SK-N-SH (cell line): ENCODE measurements at regions not wholly inside any gene's neighbourhood (a gene's known extent, or its start where the extent isn't known, plus 50 kb on each side); places are given as distances from the start of the nearest gene placed in this dataset.

ENCODE experiments used
- CTCF ChIA-PET: fragments of 300-600, 350-600 bp; formaldehyde crosslinking; extraction: SDS; loops from one replicate; lab custom pipeline; 2021; lab: Yijun Ruan, JAX
- POLR2A ChIA-PET: fragments of 350-600 bp; sonication (Branson Sonifier 250); formaldehyde crosslinking; extraction: SDS; loops from one replicate; lab custom pipeline; 2020; ENCODE audit warnings: antibody characterized with exemption, inconsistent platforms; lab: Yijun Ruan, JAX
- DNase-seq: peaks from one replicate; pipeline ENCODE4 v3.0.0; 2012
- H2AFZ ChIP-seq: fragments of 200-600 bp; sonication (generic); 2 replicates; pipeline ENCODE4 v1.8.1; 2016; ENCODE audit warnings: antibody characterized with exemption, mild to moderate bottlenecking, low read depth
- H3F3A ChIP-seq: fragments of 200-600 bp; sonication (generic); replicated peaks from 2 replicates; pipeline ENCODE3; 2016; ENCODE audit warnings: antibody characterized with exemption, mild to moderate bottlenecking; ENCODE audit not compliant: insufficient read depth
- H3K27ac ChIP-seq, 2 experiments: fragments of 200-500 bp in 1 of 2; fragments of 200-600 bp in 1 of 2; sonication (Bioruptor generic) in 1 of 2; sonication (generic), shearing (Covaris generic) in 1 of 2; 2 replicates each; pipeline versions ENCODE4 v1.5.1 to v1.6.1; 2014 to 2016; ENCODE audit warnings: low read depth in 2 of 2, inconsistent platforms in 1 of 2, low read length in 1 of 2, mild to moderate bottlenecking in 1 of 2, mixed read lengths in 1 of 2
- H3K27me3 ChIP-seq: fragments of 200-600 bp; sonication (generic), shearing (Covaris generic); 2 replicates; pipeline ENCODE4 v1.6.1; 2016; ENCODE audit warnings: mixed run types; ENCODE audit not compliant: insufficient read depth
- H3K36me3 ChIP-seq, 2 experiments: fragments of 200-500 bp in 1 of 2; fragments of 200-600 bp in 1 of 2; sonication (Bioruptor generic) in 1 of 2; sonication (generic) in 1 of 2; replicated peaks in 1 of 2; 2 replicates each; pipeline versions ENCODE3 to v1.5.1; 2014 to 2016; ENCODE audit warnings: low read length in 1 of 2, mild to moderate bottlenecking in 1 of 2; ENCODE audit not compliant: insufficient read depth in 2 of 2, control insufficient read depth in 1 of 2
- H3K4me1 ChIP-seq, 2 experiments: fragments of 200-500 bp in 1 of 2; fragments of 200-600 bp in 1 of 2; sonication (Bioruptor generic) in 1 of 2; sonication (generic), shearing (Covaris generic) in 1 of 2; 2 replicates each; pipeline versions ENCODE4 v1.5.1 to v1.6.1; 2014 to 2016; ENCODE audit warnings: low read depth in 1 of 2, low read length in 1 of 2, mixed run types in 1 of 2; ENCODE audit not compliant: insufficient read depth in 2 of 2, control insufficient read depth in 1 of 2
- H3K4me2 ChIP-seq: fragments of 200-600 bp; sonication (generic), shearing (Covaris generic); 2 replicates; pipeline ENCODE4 v1.6.1; 2017; ENCODE audit warnings: mixed run types
- H3K4me3 ChIP-seq, 2 experiments: fragments of 200-500 bp in 1 of 2; fragments of 200-600 bp in 1 of 2; sonication (Bioruptor generic) in 1 of 2; sonication (generic), shearing (Covaris generic) in 1 of 2; 2 replicates each; pipeline versions ENCODE4 v1.5.1 to v1.8.1; 2014 to 2016; ENCODE audit warnings: low read depth in 2 of 2, inconsistent platforms in 1 of 2, low read length in 1 of 2, mild to moderate bottlenecking in 1 of 2, mixed read lengths in 1 of 2, moderate library complexity in 1 of 2
- H3K79me2 ChIP-seq: fragments of 200-600 bp; sonication (generic); 2 replicates; pipeline ENCODE4 v1.8.1; 2017; ENCODE audit warnings: mild to moderate bottlenecking; ENCODE audit not compliant: insufficient read depth
- H3K9ac ChIP-seq: fragments of 200-600 bp; sonication (generic); 2 replicates; pipeline ENCODE4 v1.6.1; 2017; ENCODE audit warnings: mixed run types
- H3K9me2 ChIP-seq: fragments of 200-600 bp; sonication (generic); 2 replicates; pipeline ENCODE4 v1.6.1; 2017; ENCODE audit warnings: mixed run types
- H3K9me3 ChIP-seq: fragments of 200-600 bp; sonication (generic); 2 replicates; pipeline ENCODE4 v1.6.1; 2017; ENCODE audit warnings: mixed run types, mild to moderate bottlenecking, moderate library complexity
- H4K20me1 ChIP-seq: fragments of 200-600 bp; sonication (generic); 2 replicates; pipeline ENCODE4 v1.6.1; 2017; ENCODE audit warnings: mild to moderate bottlenecking, mixed run types; ENCODE audit not compliant: insufficient read depth
- CHD2 ChIP-seq: fragments of 150-350 bp; IDR thresholded peaks from 2 replicates; pipeline ENCODE4 v1.6.1; 2018; ENCODE audit warnings: low read length; ENCODE audit not compliant: partially characterized antibody
- EP300 ChIP-seq, 2 experiments: IDR thresholded peaks; 2 replicates each; pipeline versions ENCODE4 v1.4.0 to v1.6.1; 2012; ENCODE audit warnings: borderline replicate concordance in 1 of 2, low read depth in 1 of 2, low read length in 1 of 2
- EZH2phosphoT487 ChIP-seq: fragments of 200-600 bp; sonication (generic); IDR thresholded peaks from 2 replicates; pipeline ENCODE4 v1.6.1; 2017; ENCODE audit warnings: low read depth, mixed run types, mild to moderate bottlenecking, antibody characterized with exemption, moderate library complexity, borderline replicate concordance
- GABPA ChIP-seq: IDR thresholded peaks from 2 replicates; pipeline ENCODE4 v1.4.0; 2012; ENCODE audit warnings: low read depth, mild to moderate bottlenecking
- GATA2 ChIP-seq: sonication (generic); formaldehyde crosslinking; IDR thresholded peaks from 2 replicates; pipeline ENCODE4 v1.5.0; 2020; ENCODE audit warnings: mild to moderate bottlenecking, missing genetic modification reagents
- JUND ChIP-seq: IDR thresholded peaks from 2 replicates; pipeline ENCODE4 v1.4.0; 2012
- MEF2A ChIP-seq: IDR thresholded peaks from 2 replicates; pipeline ENCODE4 v1.4.0; 2012; ENCODE audit warnings: low read depth, borderline replicate concordance
- NFIC ChIP-seq: IDR thresholded peaks from 2 replicates; pipeline ENCODE4 v1.4.0; 2012; ENCODE audit warnings: borderline replicate concordance
- NRF1 ChIP-seq: IDR thresholded peaks from 2 replicates; pipeline ENCODE4 v1.6.1; 2012; ENCODE audit warnings: low read depth, mild to moderate bottlenecking, low read length
- POLR2AphosphoS5 ChIP-seq: IDR thresholded peaks from 2 replicates; pipeline ENCODE4 v1.6.1; 2012; ENCODE audit warnings: low read depth, low read length
- RAD21 ChIP-seq: IDR thresholded peaks from 2 replicates; pipeline ENCODE4 v1.6.1; 2012; ENCODE audit warnings: mild to moderate bottlenecking, low read length
- RFX5 ChIP-seq: IDR thresholded peaks from 2 replicates; pipeline ENCODE4 v1.6.1; 2012; ENCODE audit warnings: mild to moderate bottlenecking, improper control_type of control experiment, low read length
- WGBS: methylation state at CpG from one replicate; pipeline ENCODE4 v1.1.6; 2017; ENCODE audit warnings: low lambda C conversion rate; 5-methylcytosine and 5-hydroxymethylcytosine counted together
- TF ChIP-seq, protein P1 (sequence below): IDR thresholded peaks from 2 replicates; pipeline ENCODE4 v1.4.0; 2012; ENCODE audit warnings: low read depth, borderline replicate concordance
- TF ChIP-seq, protein P2 (sequence below): fragments of 150-350 bp; IDR thresholded peaks from 2 replicates; pipeline ENCODE4 v1.6.1; 2016; ENCODE audit warnings: mild to moderate bottlenecking, low read depth, low read length
- TF ChIP-seq, protein P3 (sequence below): IDR thresholded peaks from 2 replicates; pipeline ENCODE4; 2012
- TF ChIP-seq, protein P4 (sequence below): fragments of 200-600 bp; sonication (generic); IDR thresholded peaks from 2 replicates; pipeline ENCODE4 v1.6.1; 2017; ENCODE audit warnings: antibody characterized with exemption, mild to moderate bottlenecking, moderate library complexity

DNA sequence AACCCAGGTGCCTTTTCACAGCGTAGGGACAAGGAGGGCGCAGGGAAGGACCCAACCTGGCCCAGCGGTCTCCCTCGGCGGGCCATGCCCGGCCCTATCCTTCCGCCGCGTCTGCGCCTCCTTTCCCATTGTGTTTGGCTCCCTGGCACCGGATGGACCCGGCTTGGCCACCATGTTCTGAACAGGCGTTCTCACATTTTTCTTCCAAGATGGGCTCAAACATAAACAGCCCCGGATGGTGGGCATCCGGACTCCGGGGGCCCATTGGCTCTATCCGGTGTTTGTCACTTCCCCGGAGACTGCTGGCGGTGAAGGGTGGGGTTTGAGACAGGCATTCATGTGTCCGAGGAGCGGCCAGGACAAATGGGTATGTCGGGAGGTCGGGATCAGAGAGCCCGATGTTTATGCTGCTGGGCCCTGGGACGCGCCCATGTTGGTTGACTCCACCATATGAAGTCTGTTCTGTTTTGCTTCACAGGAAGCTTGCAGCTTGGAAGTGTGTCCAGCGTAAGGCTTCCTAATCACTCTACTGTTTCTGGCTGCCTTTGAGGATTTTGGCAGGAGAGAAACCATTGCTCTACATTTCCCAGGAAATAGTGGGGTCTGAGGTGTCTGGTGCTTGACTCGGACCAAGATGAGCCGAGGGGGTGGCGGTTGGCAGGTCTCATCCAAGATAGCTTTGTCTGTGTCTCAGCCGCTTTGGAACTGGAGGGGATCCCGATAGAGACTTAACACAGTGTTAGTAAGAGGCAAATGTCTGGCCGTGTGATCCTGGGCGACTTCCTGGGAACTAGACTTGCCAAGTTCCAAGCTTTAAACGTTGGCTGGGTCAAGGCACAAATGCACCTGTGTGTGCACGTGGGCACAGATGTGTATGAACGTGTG, 188.3 kb downstream of the IRF8 start:
- WGBS: 20% methylated on average over 23 of the region's 37 CpGs
- H4K20me1 ChIP-seq: no peaks in the 10 kb centered on the region
- H3K4me1 ChIP-seq: no peaks in the 10 kb centered on the region

DNA sequence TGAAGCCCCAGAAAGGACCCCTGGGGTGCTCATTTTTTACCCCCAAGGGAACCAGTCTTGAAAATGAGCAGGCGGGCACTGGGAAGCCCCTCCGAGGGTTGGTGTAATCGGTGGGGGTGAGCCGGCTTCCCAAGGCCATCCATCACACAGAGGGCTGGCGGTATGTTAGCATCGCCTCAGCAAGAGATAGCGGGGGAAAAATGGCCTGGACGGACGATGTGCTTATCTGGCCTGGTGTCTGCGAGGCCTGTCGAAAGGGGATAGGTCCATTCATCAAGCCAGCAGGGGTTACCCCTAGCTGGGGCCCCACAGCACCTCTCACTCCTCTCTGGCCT, 188.9 kb downstream of the IRF8 start:
- Histone ChIP-seq H3K4me3 (no peak overlapping the region), H3K4me2 (no peak overlapping the region), H2AFZ (no peak overlapping the region), H3K9me2 (no peaks in the 10 kb centered on the region), H3K4me1 (no peaks in the 10 kb centered on the region), H3K9me3 (no peaks in the 10 kb centered on the region), H4K20me1 (no peaks in the 10 kb centered on the region), H3K27ac (no peak overlapping the region), H3K36me3 (no peaks in the 10 kb centered on the region), H3K27me3 (peaks cover 78% of the 10 kb centered on the region), H3F3A (no peaks in the 10 kb centered on the region), H3K9ac (no peak overlapping the region), H3K79me2 (no peaks in the 10 kb centered on the region)
- ChIA-PET POLR2A (no interaction called here), CTCF (interaction anchor here (1.0 to 1.1 kb wide), 2 partner anchors 430 to 432 kb away, joined by 3 to 4 read pairs; no protein-coding TSS in a partner anchor)
- no peak for DNase-seq
- 15% methylated on average over 11 of the region's 11 CpGs for WGBS
- TF ChIP-seq GATA2 (CRISPR knock-in tag): no peak
- TF ChIP-seq RFX5: no peak
- no peak for TF ChIP-seq NRF1
- no peak for TF ChIP-seq CHD2
- TF ChIP-seq RAD21: no peak
- TF ChIP-seq, protein P1, sequence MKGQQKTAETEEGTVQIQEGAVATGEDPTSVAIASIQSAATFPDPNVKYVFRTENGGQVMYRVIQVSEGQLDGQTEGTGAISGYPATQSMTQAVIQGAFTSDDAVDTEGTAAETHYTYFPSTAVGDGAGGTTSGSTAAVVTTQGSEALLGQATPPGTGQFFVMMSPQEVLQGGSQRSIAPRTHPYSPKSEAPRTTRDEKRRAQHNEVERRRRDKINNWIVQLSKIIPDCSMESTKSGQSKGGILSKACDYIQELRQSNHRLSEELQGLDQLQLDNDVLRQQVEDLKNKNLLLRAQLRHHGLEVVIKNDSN: no peak
- TF ChIP-seq, protein P2, sequence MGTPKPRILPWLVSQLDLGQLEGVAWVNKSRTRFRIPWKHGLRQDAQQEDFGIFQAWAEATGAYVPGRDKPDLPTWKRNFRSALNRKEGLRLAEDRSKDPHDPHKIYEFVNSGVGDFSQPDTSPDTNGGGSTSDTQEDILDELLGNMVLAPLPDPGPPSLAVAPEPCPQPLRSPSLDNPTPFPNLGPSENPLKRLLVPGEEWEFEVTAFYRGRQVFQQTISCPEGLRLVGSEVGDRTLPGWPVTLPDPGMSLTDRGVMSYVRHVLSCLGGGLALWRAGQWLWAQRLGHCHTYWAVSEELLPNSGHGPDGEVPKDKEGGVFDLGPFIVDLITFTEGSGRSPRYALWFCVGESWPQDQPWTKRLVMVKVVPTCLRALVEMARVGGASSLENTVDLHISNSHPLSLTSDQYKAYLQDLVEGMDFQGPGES: no peak
- TF ChIP-seq GABPA: no peak
- no peak for TF ChIP-seq MEF2A
- no peak for TF ChIP-seq NFIC
- no peak for TF ChIP-seq POLR2AphosphoS5
- TF ChIP-seq, protein P3, sequence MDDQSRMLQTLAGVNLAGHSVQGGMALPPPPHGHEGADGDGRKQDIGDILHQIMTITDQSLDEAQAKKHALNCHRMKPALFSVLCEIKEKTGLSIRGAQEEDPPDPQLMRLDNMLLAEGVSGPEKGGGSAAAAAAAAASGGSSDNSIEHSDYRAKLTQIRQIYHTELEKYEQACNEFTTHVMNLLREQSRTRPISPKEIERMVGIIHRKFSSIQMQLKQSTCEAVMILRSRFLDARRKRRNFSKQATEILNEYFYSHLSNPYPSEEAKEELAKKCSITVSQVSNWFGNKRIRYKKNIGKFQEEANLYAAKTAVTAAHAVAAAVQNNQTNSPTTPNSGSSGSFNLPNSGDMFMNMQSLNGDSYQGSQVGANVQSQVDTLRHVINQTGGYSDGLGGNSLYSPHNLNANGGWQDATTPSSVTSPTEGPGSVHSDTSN: no peak

More for the DNA sequence above, 188.3 kb downstream of the IRF8 start:
- H3K27ac ChIP-seq: no peak overlapping the region
- TF ChIP-seq RFX5: no peak
- TF ChIP-seq NFIC: no peak
- no peak for TF ChIP-seq JUND
- no peak for TF ChIP-seq NRF1
- TF ChIP-seq EP300 (IDR thresholded peaks at IDR 0.05; ENCODE audit: borderline replicate concordance in 1 of 2, low read depth in 1 of 2, low read length in 1 of 2): no peak
- no peak for TF ChIP-seq EZH2phosphoT487
- TF ChIP-seq, protein P1: no peak
- TF ChIP-seq, protein P3: no peak
- TF ChIP-seq, protein P4, sequence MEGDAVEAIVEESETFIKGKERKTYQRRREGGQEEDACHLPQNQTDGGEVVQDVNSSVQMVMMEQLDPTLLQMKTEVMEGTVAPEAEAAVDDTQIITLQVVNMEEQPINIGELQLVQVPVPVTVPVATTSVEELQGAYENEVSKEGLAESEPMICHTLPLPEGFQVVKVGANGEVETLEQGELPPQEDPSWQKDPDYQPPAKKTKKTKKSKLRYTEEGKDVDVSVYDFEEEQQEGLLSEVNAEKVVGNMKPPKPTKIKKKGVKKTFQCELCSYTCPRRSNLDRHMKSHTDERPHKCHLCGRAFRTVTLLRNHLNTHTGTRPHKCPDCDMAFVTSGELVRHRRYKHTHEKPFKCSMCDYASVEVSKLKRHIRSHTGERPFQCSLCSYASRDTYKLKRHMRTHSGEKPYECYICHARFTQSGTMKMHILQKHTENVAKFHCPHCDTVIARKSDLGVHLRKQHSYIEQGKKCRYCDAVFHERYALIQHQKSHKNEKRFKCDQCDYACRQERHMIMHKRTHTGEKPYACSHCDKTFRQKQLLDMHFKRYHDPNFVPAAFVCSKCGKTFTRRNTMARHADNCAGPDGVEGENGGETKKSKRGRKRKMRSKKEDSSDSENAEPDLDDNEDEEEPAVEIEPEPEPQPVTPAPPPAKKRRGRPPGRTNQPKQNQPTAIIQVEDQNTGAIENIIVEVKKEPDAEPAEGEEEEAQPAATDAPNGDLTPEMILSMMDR: no peak
- TF ChIP-seq RAD21: no peak
- TF ChIP-seq, all 33 proteins: peak for 0
- Histone ChIP-seq H2AFZ (no peak overlapping the region), H3K4me3 (no peak overlapping the region), H3K9me3 (no peaks in the 10 kb centered on the region), H3K27me3 (peaks cover 85% of the 10 kb centered on the region), H3K79me2 (no peaks in the 10 kb centered on the region), H3K9me2 (no peaks in the 10 kb centered on the region), H3K9ac (no peak overlapping the region), H3K36me3 (no peaks in the 10 kb centered on the region), H3K4me2 (no peak overlapping the region), H3F3A (no peaks in the 10 kb centered on the region)
- DNase-seq: no peak
- CTCF ChIA-PET: interaction anchor here (1.0 to 1.1 kb wide), 2 partner anchors 431 to 433 kb away, joined by 3 to 4 read pairs; no protein-coding TSS in a partner anchor
- POLR2A ChIA-PET: no interaction called here
